ENCODE measurements at regions not wholly inside any gene's neighbourhood (a gene's known extent, or its start where the extent isn't known, plus 50 kb on each side); places are given as distances from the start of the nearest gene placed in this dataset.

GRCh38 chr3:63753995-63754394 is 65.1 kb upstream of the C3orf49 start:
- FAIRE-seq: no peak

DNA sequence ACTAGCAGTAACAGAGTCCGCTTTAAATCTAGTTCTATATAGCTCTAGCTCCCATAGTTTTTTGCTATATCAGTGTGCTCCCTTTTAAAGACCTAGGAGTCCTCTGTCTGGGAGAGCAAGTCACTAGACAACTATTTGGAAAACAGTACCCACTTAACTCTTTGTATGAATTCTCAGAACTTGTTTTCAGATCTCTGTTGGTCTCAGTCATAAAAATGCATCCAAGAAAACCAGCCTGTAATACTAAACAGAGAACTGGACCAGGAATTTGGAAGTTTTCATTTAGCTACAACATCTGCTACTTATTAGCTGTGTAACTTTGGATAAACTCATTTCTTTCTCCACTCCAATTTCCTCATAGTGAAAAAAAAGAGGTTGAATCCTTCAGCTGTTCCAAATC is 56.9 kb upstream of the C3orf49 start:
- Histone ChIP-seq H3K4me1 (ENCODE audit: insufficient read depth, low read length) (no peaks in the 10 kb centered on the region), H3K79me2 (ENCODE audit: insufficient read depth, low read length) (no peaks in the 10 kb centered on the region), H3K27me3 (ENCODE audit: control insufficient read depth in 1 of 2, insufficient read depth in 2 of 2, low read length in 2 of 2) (no peaks in the 10 kb centered on the region), H3K4me3 (replicated peaks in 1 of 3; ENCODE audit: insufficient read depth in 1 of 3, low read depth in 2 of 3, low read length in 3 of 3) (no peak overlapping the region), H3K27ac (ENCODE audit: extremely low read length, insufficient read depth, low read length) (no peak overlapping the region), H3K4me2 (ENCODE audit: low read depth, low read length) (no peak overlapping the region), H3K36me3 (replicated peaks in 1 of 2; ENCODE audit: control insufficient read depth in 1 of 2, insufficient read depth in 2 of 2, low read length in 2 of 2) (no peaks in the 10 kb centered on the region), H3K9me3 (ENCODE audit: low read length) (no peaks in the 10 kb centered on the region), H3K9ac (ENCODE audit: insufficient read depth, low read depth, low read length) (no peak overlapping the region), H4K20me1 (ENCODE audit: insufficient read depth, low read length) (no peaks in the 10 kb centered on the region), H2AFZ (ENCODE audit: low read length) (no peak overlapping the region)
- CTCF ChIA-PET (ENCODE audit: low intra/inter-chr PET ratio, low total read pairs): no interaction called here
- no TSS peak for BruUV-seq (replicated peaks)
- intact Hi-C loops (cut with micrococcal nuclease; ENCODE audit: unreplicated experiment) (no loop called here), in situ Hi-C loops (cut with HindIII; ENCODE audit: extremely low pct_ligation_motif_present, low pct_unique_long_range_greater_than_20kb) (no loop called here)
- WGBS (ENCODE audit: low lambda C conversion rate): 5% methylated on average over 1 of the region's 1 CpG
- no peak for FAIRE-seq
- ATAC-seq: no peak
- POLR2A ChIA-PET: no interaction called here
- TF ChIP-seq ZNF33B (CRISPR knock-in tag; IDR thresholded peaks at IDR 0.05): no peak
- TF ChIP-seq ZBTB38 (CRISPR knock-in tag; IDR thresholded peaks at IDR 0.05): no peak
- no peak for TF ChIP-seq ELK4 (CRISPR knock-in tag; IDR thresholded peaks at IDR 0.05; ENCODE audit: borderline replicate concordance)
- TF ChIP-seq, protein P1, sequence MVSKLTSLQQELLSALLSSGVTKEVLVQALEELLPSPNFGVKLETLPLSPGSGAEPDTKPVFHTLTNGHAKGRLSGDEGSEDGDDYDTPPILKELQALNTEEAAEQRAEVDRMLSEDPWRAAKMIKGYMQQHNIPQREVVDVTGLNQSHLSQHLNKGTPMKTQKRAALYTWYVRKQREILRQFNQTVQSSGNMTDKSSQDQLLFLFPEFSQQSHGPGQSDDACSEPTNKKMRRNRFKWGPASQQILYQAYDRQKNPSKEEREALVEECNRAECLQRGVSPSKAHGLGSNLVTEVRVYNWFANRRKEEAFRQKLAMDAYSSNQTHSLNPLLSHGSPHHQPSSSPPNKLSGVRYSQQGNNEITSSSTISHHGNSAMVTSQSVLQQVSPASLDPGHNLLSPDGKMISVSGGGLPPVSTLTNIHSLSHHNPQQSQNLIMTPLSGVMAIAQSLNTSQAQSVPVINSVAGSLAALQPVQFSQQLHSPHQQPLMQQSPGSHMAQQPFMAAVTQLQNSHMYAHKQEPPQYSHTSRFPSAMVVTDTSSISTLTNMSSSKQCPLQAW (CRISPR knock-in tag; IDR thresholded peaks at IDR 0.05): no peak
- TF ChIP-seq GLMP (CRISPR knock-in tag; IDR thresholded peaks at IDR 0.05; ENCODE audit: borderline replicate concordance): no peak
- no peak for DNase-seq (ENCODE audit: low spot score)

More at GRCh38 chr3:63753995-63754394, 65.1 kb upstream of the C3orf49 start:
- no TSS peak for BruUV-seq (replicated peaks)
- ChIA-PET POLR2A (no interaction called here), CTCF (ENCODE audit: low intra/inter-chr PET ratio, low total read pairs) (no interaction called here)
- ATAC-seq (no peak), DNase-seq (ENCODE audit: low spot score) (no peak)
- intact Hi-C loops (cut with micrococcal nuclease; ENCODE audit: unreplicated experiment) (no loop called here), in situ Hi-C loops (cut with HindIII; ENCODE audit: extremely low pct_ligation_motif_present, low pct_unique_long_range_greater_than_20kb) (no loop called here)
- H3K9me3 ChIP-seq (ENCODE audit: low read length): no peaks in the 10 kb centered on the region
- WGBS (ENCODE audit: low lambda C conversion rate): 19% methylated on average over 5 of the region's 5 CpGs
- H3K4me3 ChIP-seq (replicated peaks in 1 of 3; ENCODE audit: insufficient read depth in 1 of 3, low read depth in 2 of 3, low read length in 3 of 3): no peak overlapping the region
- no peaks in the 10 kb centered on the region for H3K27me3 ChIP-seq (ENCODE audit: control insufficient read depth in 1 of 2, insufficient read depth in 2 of 2, low read length in 2 of 2)
- H3K79me2 ChIP-seq (ENCODE audit: insufficient read depth, low read length): no peaks in the 10 kb centered on the region
- no peak overlapping the region for H3K27ac ChIP-seq (ENCODE audit: extremely low read length, insufficient read depth, low read length)
- no peaks in the 10 kb centered on the region for H3K36me3 ChIP-seq (replicated peaks in 1 of 2; ENCODE audit: control insufficient read depth in 1 of 2, insufficient read depth in 2 of 2, low read length in 2 of 2)
- H2AFZ ChIP-seq (ENCODE audit: low read length): no peak overlapping the region
- H4K20me1 ChIP-seq (ENCODE audit: insufficient read depth, low read length): no peaks in the 10 kb centered on the region
- TF ChIP-seq MED1 (CRISPR knock-in tag; IDR thresholded peaks at IDR 0.05) (no peak), NCOR1 (IDR thresholded peaks at IDR 0.05; ENCODE audit: borderline replicate concordance, low read length) (0 out of 2 replicates have a peak, but pooled peaks have one; percentile 2)
- TF ChIP-seq, protein P2, sequence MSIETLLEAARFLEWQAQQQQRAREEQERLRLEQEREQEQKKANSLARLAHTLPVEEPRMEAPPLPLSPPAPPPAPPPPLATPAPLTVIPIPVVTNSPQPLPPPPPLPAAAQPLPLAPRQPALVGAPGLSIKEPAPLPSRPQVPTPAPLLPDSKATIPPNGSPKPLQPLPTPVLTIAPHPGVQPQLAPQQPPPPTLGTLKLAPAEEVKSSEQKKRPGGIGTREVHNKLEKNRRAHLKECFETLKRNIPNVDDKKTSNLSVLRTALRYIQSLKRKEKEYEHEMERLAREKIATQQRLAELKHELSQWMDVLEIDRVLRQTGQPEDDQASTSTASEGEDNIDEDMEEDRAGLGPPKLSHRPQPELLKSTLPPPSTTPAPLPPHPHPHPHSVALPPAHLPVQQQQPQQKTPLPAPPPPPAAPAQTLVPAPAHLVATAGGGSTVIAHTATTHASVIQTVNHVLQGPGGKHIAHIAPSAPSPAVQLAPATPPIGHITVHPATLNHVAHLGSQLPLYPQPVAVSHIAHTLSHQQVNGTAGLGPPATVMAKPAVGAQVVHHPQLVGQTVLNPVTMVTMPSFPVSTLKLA (IDR thresholded peaks at IDR 0.05): peak; percentile 33; the same call in 1 of the 2 replicates
- H3K9ac ChIP-seq (ENCODE audit: insufficient read depth, low read depth, low read length): no peak overlapping the region
- no peak overlapping the region for H3K4me2 ChIP-seq (ENCODE audit: low read depth, low read length)
- no peaks in the 10 kb centered on the region for H3K4me1 ChIP-seq (ENCODE audit: insufficient read depth, low read length)

Measured in HepG2 (cell line).